H1 (cell line): ENCODE measurements at regions not wholly inside any gene's neighbourhood (a gene's known extent, or its start where the extent isn't known, plus 50 kb on each side); places are given as distances from the start of the nearest gene placed in this dataset.

Experiments
- CTCF ChIA-PET: fragments of 300-600 bp; sonication (Branson Sonifier 250); formaldehyde crosslinking; loops from one replicate; lab custom pipeline; 2021; ENCODE audit not compliant: partially characterized antibody; lab: Charles Lee
- POLR2A ChIA-PET: fragments of 300-600 bp; sonication (Branson Sonifier 250); formaldehyde crosslinking; loops from one replicate; lab custom pipeline; 2021; ENCODE audit warnings: inconsistent platforms; ENCODE audit not compliant: partially characterized antibody; lab: Charles Lee
- DNase-seq, 2 experiments: peaks; one replicate each; pipeline versions ENCODE4 v3.0.0 to v3.0.0-alpha.2; 2010 to 2022; ENCODE audit warnings: low spot score in 2 of 2, low read depth in 1 of 2, mixed read lengths in 1 of 2
- FAIRE-seq: peaks from 2 replicates; lab custom pipeline; 2011; peaks lifted over from hg19 to GRCh38; lab: Jason Lieb, UNC
- H2AFZ ChIP-seq: 2 replicates; pipeline ENCODE4 v1.8.1; 2012; ENCODE audit warnings: low read length, inconsistent platforms
- H2AK5ac ChIP-seq: 2 replicates; pipeline ENCODE4 v1.6.1; 2013; ENCODE audit warnings: low read depth, low read length
- H2BK120ac ChIP-seq: replicated peaks from 2 replicates; pipeline ENCODE3; 2013; ENCODE audit warnings: low read depth, low read length, inconsistent platforms
- H2BK12ac ChIP-seq: 2 replicates; pipeline ENCODE4 v1.6.1; 2013; ENCODE audit warnings: low read depth, low read length
- H2BK15ac ChIP-seq: 2 replicates; pipeline ENCODE4 v1.6.1; 2013; ENCODE audit warnings: low read length
- H2BK20ac ChIP-seq: 2 replicates; pipeline ENCODE4 v1.6.1; 2013; ENCODE audit warnings: low read length
- H2BK5ac ChIP-seq: 2 replicates; pipeline ENCODE4 v1.6.1; 2013; ENCODE audit warnings: low read depth, low read length
- H3K14ac ChIP-seq: 2 replicates; pipeline ENCODE4 v1.6.1; 2013; ENCODE audit warnings: inconsistent platforms; ENCODE audit not compliant: insufficient read length
- H3K18ac ChIP-seq: 2 replicates; pipeline ENCODE4 v1.6.1; 2013; ENCODE audit warnings: low read length; ENCODE audit errors: extremely low read depth
- H3K23ac ChIP-seq: 2 replicates; pipeline ENCODE4 v1.6.1; 2013; ENCODE audit warnings: inconsistent platforms; ENCODE audit not compliant: insufficient read length
- H3K23me2 ChIP-seq: 2 replicates; pipeline ENCODE4 v1.6.1; 2013; ENCODE audit warnings: low read depth, low read length
- H3K27ac ChIP-seq: 2 replicates; pipeline ENCODE4 v1.6.1; 2011; ENCODE audit warnings: low read depth, low read length, inconsistent platforms
- H3K27me3 ChIP-seq, 4 experiments: replicated peaks in 1 of 4; 1 replicate in 1 of 4; 2 replicates in 3 of 4; pipeline versions ENCODE4 v1.6.1 to v1.8.1; 2011 to 2013; ENCODE audit warnings: low read length in 3 of 4, mild to moderate bottlenecking in 3 of 4, inconsistent platforms in 2 of 4, mixed read lengths in 2 of 4, moderate library complexity in 1 of 4; ENCODE audit not compliant: control insufficient read depth in 3 of 4, insufficient read depth in 3 of 4; ENCODE audit errors: extremely low read depth in 1 of 4
- H3K36me3 ChIP-seq, 4 experiments: 2 replicates each; pipeline versions ENCODE4 v1.6.1 to v1.8.1; 2011 to 2013; ENCODE audit warnings: mild to moderate bottlenecking in 4 of 4, low read length in 3 of 4, moderate library complexity in 2 of 4, control low read depth in 1 of 4, inconsistent platforms in 1 of 4; ENCODE audit not compliant: insufficient read depth in 4 of 4, control insufficient read depth in 2 of 4
- H3K4ac ChIP-seq: replicated peaks from 2 replicates; pipeline ENCODE3; 2013; ENCODE audit warnings: low read length, low read depth, mixed read lengths, inconsistent platforms; ENCODE audit not compliant: insufficient read length
- H3K4me1 ChIP-seq, 4 experiments: replicated peaks in 1 of 4; 1 replicate in 1 of 4; 2 replicates in 3 of 4; pipeline versions ENCODE4 v1.6.1 to v1.8.1; 2011 to 2013; ENCODE audit warnings: low read length in 3 of 4, inconsistent platforms in 2 of 4, mixed read lengths in 1 of 4; ENCODE audit not compliant: insufficient read depth in 4 of 4, control insufficient read depth in 3 of 4
- H3K4me2 ChIP-seq, 2 experiments: 2 replicates each; pipeline versions ENCODE4 v1.6.1 to v1.8.1; 2011 to 2013; ENCODE audit warnings: low read depth in 2 of 2, low read length in 2 of 2, control low read depth in 1 of 2, inconsistent platforms in 1 of 2, mild to moderate bottlenecking in 1 of 2; ENCODE audit not compliant: insufficient read depth in 1 of 2
- H3K4me3 ChIP-seq, 4 experiments: fragments of 200-600, 300-600 bp in 1 of 4; sonication (generic), shearing (Covaris generic), sonication (Bioruptor Twin) in 1 of 4; 2 replicates each; pipeline versions ENCODE4 v1.5.1 to v1.8.1; 2011 to 2016; ENCODE audit warnings: low read length in 4 of 4, low read depth in 3 of 4, control low read depth in 2 of 4, inconsistent platforms in 2 of 4, mild to moderate bottlenecking in 2 of 4, mixed read lengths in 1 of 4, moderate library complexity in 1 of 4; ENCODE audit not compliant: insufficient read depth in 2 of 4; ENCODE audit errors: extremely low read depth in 1 of 4
- H3K56ac ChIP-seq: replicated peaks from 2 replicates; pipeline ENCODE3; 2013; ENCODE audit warnings: low read depth, mild to moderate bottlenecking, mixed read lengths, low read length, inconsistent platforms; ENCODE audit not compliant: insufficient read length
- H3K79me1 ChIP-seq: 2 replicates; pipeline ENCODE4 v1.6.1; 2013; ENCODE audit warnings: low read depth, low read length, control low read depth
- H3K79me2 ChIP-seq, 2 experiments: 2 replicates each; pipeline versions ENCODE4 v1.6.1 to v1.8.1; 2012 to 2013; ENCODE audit warnings: low read length in 2 of 2, mild to moderate bottlenecking in 2 of 2, inconsistent platforms in 1 of 2; ENCODE audit not compliant: insufficient read depth in 2 of 2, control insufficient read depth in 1 of 2
- H3K9ac ChIP-seq, 4 experiments: replicated peaks in 1 of 4; 1 replicate in 1 of 4; 2 replicates in 3 of 4; pipeline versions ENCODE4 v1.6.1 to v1.8.1; 2011 to 2013; ENCODE audit warnings: low read depth in 3 of 4, low read length in 3 of 4, control low read depth in 2 of 4, mild to moderate bottlenecking in 2 of 4, moderate library complexity in 2 of 4, inconsistent platforms in 1 of 4; ENCODE audit errors: extremely low read depth in 1 of 4
- H3K9me3 ChIP-seq, 2 experiments: 2 replicates each; pipeline versions ENCODE4 v1.6.1 to v1.8.1; 2012 to 2013; ENCODE audit warnings: mild to moderate bottlenecking in 2 of 2, moderate library complexity in 2 of 2, control low read depth in 1 of 2, inconsistent platforms in 1 of 2, low read depth in 1 of 2, low read length in 1 of 2, mixed read lengths in 1 of 2; ENCODE audit not compliant: insufficient read depth in 2 of 2
- H4K20me1 ChIP-seq, 2 experiments: replicated peaks in 1 of 2; 2 replicates each; pipeline versions ENCODE3 to v1.8.1; 2011 to 2013; ENCODE audit warnings: inconsistent platforms in 2 of 2, low read length in 2 of 2, mild to moderate bottlenecking in 1 of 2; ENCODE audit not compliant: insufficient read depth in 2 of 2, control insufficient read depth in 1 of 2
- H4K5ac ChIP-seq: 2 replicates; pipeline ENCODE4 v1.6.1; 2013; ENCODE audit warnings: low read length, low read depth, mixed read lengths, inconsistent platforms; ENCODE audit not compliant: insufficient read length
- H4K8ac ChIP-seq: 2 replicates; pipeline ENCODE4 v1.8.0; 2013; ENCODE audit warnings: mild to moderate bottlenecking, moderate library complexity, low read length, inconsistent platforms; ENCODE audit not compliant: insufficient read depth; ENCODE audit errors: extremely low read depth
- H4K91ac ChIP-seq: replicated peaks from 2 replicates; pipeline ENCODE3; 2013; ENCODE audit warnings: low read length, mixed read lengths, inconsistent platforms; ENCODE audit not compliant: insufficient read length
- EZH2 ChIP-seq: fragments of 200-600 bp; sonication (generic); IDR thresholded peaks from 2 replicates; pipeline ENCODE4 v1.7.1; 2012; ENCODE audit warnings: low read depth, mild to moderate bottlenecking, moderate library complexity, low read length, inconsistent platforms; ENCODE audit not compliant: severe bottlenecking
- KDM1A ChIP-seq: fragments of 200-600, 300-600 bp; sonication (generic); IDR thresholded peaks from 2 replicates; pipeline ENCODE4 v1.7.1; 2016; ENCODE audit warnings: mild to moderate bottlenecking, low read length, borderline replicate concordance
- WGBS, 2 experiments: shearing (Covaris generic) in 1 of 2; methylation state at CpG; one replicate each; pipeline versions ENCODE4 v1.1.6 to v1.1.7; 2013 to 2015; ENCODE audit warnings: low lambda C conversion rate in 2 of 2, mixed read lengths in 2 of 2, inconsistent platforms in 1 of 2, low coverage in 1 of 2, missing lambda C conversion rate in 1 of 2; ENCODE audit not compliant: insufficient replicate concordance in 2 of 2, insufficient coverage in 1 of 2, insufficient read length in 1 of 2; ENCODE audit errors: extremely low coverage in 1 of 2, missing lambda C conversion rate in 1 of 2; 5-methylcytosine and 5-hydroxymethylcytosine counted together

DNA sequence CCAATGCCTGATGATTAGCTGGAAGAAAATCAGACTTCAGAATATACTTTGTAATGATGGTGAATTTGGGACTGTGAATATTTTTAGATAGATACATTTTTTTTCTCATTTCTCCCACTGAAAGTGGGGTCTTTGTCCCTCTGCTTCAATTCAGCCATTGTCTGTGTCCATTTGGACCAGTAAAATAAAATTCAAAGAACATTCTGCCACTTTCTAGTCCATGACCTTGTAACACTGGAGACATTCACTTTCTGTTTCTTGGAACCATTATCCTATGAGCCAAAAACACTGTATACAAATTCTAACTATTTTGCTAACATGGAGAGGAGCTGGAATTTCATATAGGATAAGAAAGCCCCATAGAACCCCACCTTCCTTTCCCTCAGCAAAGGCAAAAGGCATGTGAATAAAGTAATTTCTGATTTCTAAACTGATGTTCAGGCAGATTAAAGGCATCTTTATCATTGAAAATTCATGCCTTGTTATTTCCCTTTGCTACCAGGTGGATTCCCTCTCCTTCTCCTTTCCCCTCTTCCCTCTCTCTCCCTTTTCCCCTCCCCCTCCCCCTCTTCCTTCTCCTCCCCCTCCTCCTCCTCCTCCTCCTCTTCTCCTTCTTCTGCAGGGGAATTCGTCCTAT lies 2010.4 kb upstream of the LRRTM1 start:
- Histone ChIP-seq H3K18ac (no peak overlapping the region), H3K23me2 (no peaks in the 10 kb centered on the region), H3K56ac (no peak overlapping the region), H3K27ac (no peak overlapping the region), H3K9me3 (no peaks in the 10 kb centered on the region), H3K27me3 (no peaks in the 10 kb centered on the region), H2BK12ac (no peak overlapping the region), H3K14ac (no peak overlapping the region), H4K91ac (no peak overlapping the region), H4K8ac (no peak overlapping the region), H3K36me3 (no peaks in the 10 kb centered on the region), H2BK120ac (no peak overlapping the region), H3K4me3 (no peak overlapping the region), H4K20me1 (no peaks in the 10 kb centered on the region), H3K23ac (no peak overlapping the region), H3K4me1 (no peaks in the 10 kb centered on the region), H3K79me2 (no peaks in the 10 kb centered on the region), H3K79me1 (no peaks in the 10 kb centered on the region), H3K9ac (no peak overlapping the region), H4K5ac (no peak overlapping the region), H2AFZ (0 out of 2 replicates have a peak overlapping the region, but pooled peaks have one; percentile 3), H2AK5ac (no peak overlapping the region), H3K4ac (no peak overlapping the region)
- WGBS, 2 experiments: 44% methylated on average over 1 of the region's 1 CpG; no CpG with 5 or more reads in 1 of the 2 experiments
- POLR2A ChIA-PET: no interaction called here
- DNase-seq: no peak
- TF ChIP-seq EZH2 (no peak), KDM1A (peak; percentile 54; the same call in 1 of the 2 replicates)
- TF ChIP-seq, all 59 proteins: peak for 1
- Histone ChIP-seq H3K4me2 (no peak overlapping the region), H2BK15ac (no peak overlapping the region), H2BK20ac (no peak overlapping the region), H2BK5ac (no peak overlapping the region)
- CTCF ChIA-PET: interaction anchor here (0.6 to 1.0 kb wide), 2 partner anchors 12 to 713 kb away, joined by 3 read pairs; no protein-coding TSS in a partner anchor
- FAIRE-seq: no peak
